ENCODE measurements at regions not wholly inside any gene's neighbourhood (a gene's known extent, or its start where the extent isn't known, plus 50 kb on each side); places are given as distances from the start of the nearest gene placed in this dataset.

DNA sequence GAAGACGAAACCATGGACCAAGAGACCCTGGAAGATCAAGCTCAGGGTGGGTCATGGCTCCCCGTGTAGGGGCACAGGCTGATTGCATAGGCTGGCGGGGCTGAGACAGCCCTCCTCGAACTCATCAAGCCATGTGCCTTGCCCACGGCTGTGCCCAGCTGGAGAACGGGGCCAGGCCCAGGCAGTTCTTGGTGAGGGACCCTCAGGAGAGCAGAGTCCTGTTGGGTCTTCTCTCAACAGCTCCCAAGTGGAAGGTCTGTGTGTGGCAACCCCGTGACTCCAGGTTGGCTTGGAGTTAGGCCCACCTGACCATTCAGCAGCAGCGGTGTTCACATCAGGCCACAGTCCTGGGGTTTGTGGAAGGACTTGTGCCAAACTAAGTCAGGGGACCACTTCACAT, 276.5 kb downstream of the QKI start:
- FAIRE-seq (no peak), DNase-seq (ENCODE audit: low read depth) (no peak)
- Histone ChIP-seq H4K20me1 (ENCODE audit: insufficient read depth, low read length) (no peaks in the 10 kb centered on the region), H3K9ac (ENCODE audit: low read length) (no peak overlapping the region), H3K9me3 (ENCODE audit: insufficient read depth, low read depth, low read length) (no peaks in the 10 kb centered on the region), H3K36me3 (ENCODE audit: insufficient read depth, low read length) (no peaks in the 10 kb centered on the region), H3K4me1 (ENCODE audit: insufficient read depth, low read length) (no peaks in the 10 kb centered on the region), H3K27me3 (ENCODE audit: insufficient read depth, low read length) (no peaks in the 10 kb centered on the region), H3K4me3 (ENCODE audit: insufficient read depth, low read depth, low read length) (no peak overlapping the region), H3K27ac (ENCODE audit: low read depth, low read length) (no peak overlapping the region), H3K4me2 (ENCODE audit: low read length) (no peak overlapping the region), H3K79me2 (ENCODE audit: insufficient read depth, low read length) (no peaks in the 10 kb centered on the region), H2AFZ (ENCODE audit: low read depth, low read length) (no peak overlapping the region)
- peaks cover 8% of the 10 kb centered on the region for H3K4me1 Mint-ChIP-seq (ENCODE audit: low read depth, unreplicated experiment)
- no peak overlapping the region for H3K27ac Mint-ChIP-seq (ENCODE audit: unreplicated experiment)
- H3K36me3 Mint-ChIP-seq (ENCODE audit: low read depth, unreplicated experiment), result no peaks in the 10 kb centered on the region
- no peak for TF ChIP-seq EZH2 (IDR thresholded peaks at IDR 0.05; ENCODE audit: insufficient read depth, low read length)
- TF ChIP-seq, protein P1, sequence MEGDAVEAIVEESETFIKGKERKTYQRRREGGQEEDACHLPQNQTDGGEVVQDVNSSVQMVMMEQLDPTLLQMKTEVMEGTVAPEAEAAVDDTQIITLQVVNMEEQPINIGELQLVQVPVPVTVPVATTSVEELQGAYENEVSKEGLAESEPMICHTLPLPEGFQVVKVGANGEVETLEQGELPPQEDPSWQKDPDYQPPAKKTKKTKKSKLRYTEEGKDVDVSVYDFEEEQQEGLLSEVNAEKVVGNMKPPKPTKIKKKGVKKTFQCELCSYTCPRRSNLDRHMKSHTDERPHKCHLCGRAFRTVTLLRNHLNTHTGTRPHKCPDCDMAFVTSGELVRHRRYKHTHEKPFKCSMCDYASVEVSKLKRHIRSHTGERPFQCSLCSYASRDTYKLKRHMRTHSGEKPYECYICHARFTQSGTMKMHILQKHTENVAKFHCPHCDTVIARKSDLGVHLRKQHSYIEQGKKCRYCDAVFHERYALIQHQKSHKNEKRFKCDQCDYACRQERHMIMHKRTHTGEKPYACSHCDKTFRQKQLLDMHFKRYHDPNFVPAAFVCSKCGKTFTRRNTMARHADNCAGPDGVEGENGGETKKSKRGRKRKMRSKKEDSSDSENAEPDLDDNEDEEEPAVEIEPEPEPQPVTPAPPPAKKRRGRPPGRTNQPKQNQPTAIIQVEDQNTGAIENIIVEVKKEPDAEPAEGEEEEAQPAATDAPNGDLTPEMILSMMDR (IDR thresholded peaks at IDR 0.05; ENCODE audit: insufficient read depth, low read depth, low read length), result no peak
- peaks cover 4% of the 10 kb centered on the region for H3K27me3 Mint-ChIP-seq (ENCODE audit: low read depth, unreplicated experiment)
- H3K9me3 Mint-ChIP-seq (ENCODE audit: unreplicated experiment), result no peaks in the 10 kb centered on the region
- H3K4me3 Mint-ChIP-seq (ENCODE audit: unreplicated experiment), result no peak overlapping the region

DNA sequence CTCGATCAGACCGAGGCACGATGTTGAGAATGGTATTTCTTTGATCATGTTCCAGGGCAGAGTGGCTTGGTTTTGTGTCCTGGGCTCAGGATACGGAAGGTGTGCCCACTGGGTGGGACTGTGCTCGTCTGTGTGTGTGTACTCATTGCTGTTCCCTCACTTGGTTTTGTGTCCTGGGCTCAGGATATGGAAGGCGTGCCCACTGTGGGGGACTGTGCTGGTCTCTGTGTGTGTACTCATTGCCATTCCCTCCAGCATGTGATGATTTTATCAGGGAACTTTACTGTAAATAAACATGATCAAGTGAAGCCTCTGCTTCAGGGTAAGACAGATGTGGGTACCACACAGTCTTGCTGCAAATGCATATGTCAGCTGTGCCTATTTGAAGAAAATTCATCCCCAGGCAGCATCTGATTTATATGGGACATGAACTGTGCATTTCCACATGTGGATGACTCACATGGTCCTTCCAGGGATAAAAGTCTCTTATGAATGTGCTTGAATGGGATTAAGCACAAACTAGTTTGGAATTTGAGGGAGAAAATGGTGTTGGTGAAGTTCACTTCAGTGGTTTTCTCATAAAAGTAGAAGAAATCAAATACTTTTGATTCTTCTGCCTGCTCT, 274.3 kb downstream of the QKI start:
- DNase-seq (ENCODE audit: low read depth) (no peak), FAIRE-seq (no peak)

DNA sequence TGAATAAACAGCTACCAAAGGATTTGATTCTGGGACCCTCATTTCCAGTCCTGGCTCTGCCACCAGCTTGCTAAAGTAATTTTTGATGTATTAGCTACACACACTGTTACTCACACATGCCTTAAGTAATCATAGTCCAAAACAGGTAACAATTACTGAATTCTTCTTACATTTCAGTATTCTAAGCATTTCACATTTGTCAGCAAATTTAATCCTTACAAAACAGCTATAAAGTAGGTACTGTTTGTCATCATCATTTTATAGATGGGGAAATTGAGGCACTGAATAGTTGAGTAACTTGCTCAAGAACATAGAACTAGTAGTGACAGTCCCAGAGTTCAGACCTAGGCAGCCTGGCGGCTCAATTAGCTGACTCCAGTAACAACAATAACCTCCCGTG, 272.6 kb downstream of the QKI start:
- no peaks in the 10 kb centered on the region for H4K20me1 ChIP-seq (ENCODE audit: insufficient read depth, low read length)
- no peak overlapping the region for H3K4me2 ChIP-seq (ENCODE audit: low read length)
- Mint-ChIP-seq H3K4me1 (ENCODE audit: low read depth, unreplicated experiment) (peaks cover 3% of the 10 kb centered on the region), H3K36me3 (ENCODE audit: low read depth, unreplicated experiment) (no peaks in the 10 kb centered on the region), H3K4me3 (ENCODE audit: unreplicated experiment) (no peak overlapping the region), H3K9me3 (ENCODE audit: unreplicated experiment) (no peaks in the 10 kb centered on the region), H3K27me3 (ENCODE audit: low read depth, unreplicated experiment) (peaks cover 8% of the 10 kb centered on the region), H3K27ac (ENCODE audit: unreplicated experiment) (no peak overlapping the region)
- no peak overlapping the region for H3K27ac ChIP-seq (ENCODE audit: low read depth, low read length)
- H2AFZ ChIP-seq (ENCODE audit: low read depth, low read length), result no peak overlapping the region
- DNase-seq (ENCODE audit: low read depth) (no peak), FAIRE-seq (no peak)
- no peak overlapping the region for H3K4me3 ChIP-seq (ENCODE audit: insufficient read depth, low read depth, low read length)
- H3K4me1 ChIP-seq (ENCODE audit: insufficient read depth, low read length), result no peaks in the 10 kb centered on the region
- H3K9me3 ChIP-seq (ENCODE audit: insufficient read depth, low read depth, low read length), result no peaks in the 10 kb centered on the region
- no peaks in the 10 kb centered on the region for H3K27me3 ChIP-seq (ENCODE audit: insufficient read depth, low read length)
- no peaks in the 10 kb centered on the region for H3K36me3 ChIP-seq (ENCODE audit: insufficient read depth, low read length)
- H3K9ac ChIP-seq (ENCODE audit: low read length), result no peak overlapping the region
- no peak for TF ChIP-seq EZH2 (IDR thresholded peaks at IDR 0.05; ENCODE audit: insufficient read depth, low read length)
- TF ChIP-seq, protein P1 (IDR thresholded peaks at IDR 0.05; ENCODE audit: insufficient read depth, low read depth, low read length), result no peak
- no peaks in the 10 kb centered on the region for H3K79me2 ChIP-seq (ENCODE audit: insufficient read depth, low read length)

More for the DNA sequence above, 274.3 kb downstream of the QKI start:
- no peaks in the 10 kb centered on the region for H3K36me3 ChIP-seq (ENCODE audit: insufficient read depth, low read length)
- H3K4me1 Mint-ChIP-seq (ENCODE audit: low read depth, unreplicated experiment), result peaks cover 3% of the 10 kb centered on the region
- no peaks in the 10 kb centered on the region for H3K27me3 ChIP-seq (ENCODE audit: insufficient read depth, low read length)
- H3K4me3 ChIP-seq (ENCODE audit: insufficient read depth, low read depth, low read length), result no peak overlapping the region
- H4K20me1 ChIP-seq (ENCODE audit: insufficient read depth, low read length), result no peaks in the 10 kb centered on the region
- no peaks in the 10 kb centered on the region for H3K79me2 ChIP-seq (ENCODE audit: insufficient read depth, low read length)
- peaks cover 8% of the 10 kb centered on the region for H3K27me3 Mint-ChIP-seq (ENCODE audit: low read depth, unreplicated experiment)
- H3K27ac Mint-ChIP-seq (ENCODE audit: unreplicated experiment), result no peak overlapping the region
- no peaks in the 10 kb centered on the region for H3K9me3 ChIP-seq (ENCODE audit: insufficient read depth, low read depth, low read length)
- H3K4me3 Mint-ChIP-seq (ENCODE audit: unreplicated experiment), result no peak overlapping the region
- H3K9ac ChIP-seq (ENCODE audit: low read length), result no peak overlapping the region
- no peak overlapping the region for H2AFZ ChIP-seq (ENCODE audit: low read depth, low read length)
- TF ChIP-seq EZH2 (IDR thresholded peaks at IDR 0.05; ENCODE audit: insufficient read depth, low read length), result no peak
- TF ChIP-seq, protein P1 (IDR thresholded peaks at IDR 0.05; ENCODE audit: insufficient read depth, low read depth, low read length), result no peak
- H3K4me1 ChIP-seq (ENCODE audit: insufficient read depth, low read length), result no peaks in the 10 kb centered on the region
- H3K4me2 ChIP-seq (ENCODE audit: low read length), result no peak overlapping the region
- H3K9me3 Mint-ChIP-seq (ENCODE audit: unreplicated experiment), result no peaks in the 10 kb centered on the region
- no peak overlapping the region for H3K27ac ChIP-seq (ENCODE audit: low read depth, low read length)
- H3K36me3 Mint-ChIP-seq (ENCODE audit: low read depth, unreplicated experiment), result no peaks in the 10 kb centered on the region
